HepG2 (cell line): ENCODE measurements at regions not wholly inside any gene's neighbourhood (a gene's known extent, or its start where the extent isn't known, plus 50 kb on each side); places are given as distances from the start of the nearest gene placed in this dataset.
A peak's percentile ranks its signal among the peaks of the same experiment; 100 is the strongest.

ENCODE experiments used
- AGO2 ChIP-seq: fragments of 200-400 bp; formaldehyde crosslinking; optimal IDR thresholded peaks from 2 replicates; pipeline ENCODE3; 2017; ENCODE audit warnings: mild to moderate bottlenecking, low read depth, low read length, moderate library complexity
- ATF4 ChIP-seq, 2 experiments: fragments of 450-650 bp in 1 of 2; sonication (generic) in 1 of 2; formaldehyde crosslinking; IDR thresholded peaks; 2 replicates each; pipeline versions ENCODE4 v1.5.0 to v1.8.0; 2020 to 2022; ENCODE audit warnings: mild to moderate bottlenecking in 1 of 2, missing genetic modification reagents in 1 of 2
- ATF5 ChIP-seq: sonication (generic); formaldehyde crosslinking; IDR thresholded peaks from 2 replicates; pipeline ENCODE4 v1.4.0; 2020; ENCODE audit warnings: mild to moderate bottlenecking, low read depth, missing genetic modification reagents
- ELF3 ChIP-seq: IDR thresholded peaks from 2 replicates; pipeline ENCODE4 v1.6.1; 2016; ENCODE audit warnings: missing genetic modification reagents, missing compliant biosample characterization
- FUBP1 ChIP-seq: sonication (generic); formaldehyde crosslinking; IDR thresholded peaks from 2 replicates; pipeline ENCODE4 v1.5.1; 2020; ENCODE audit warnings: missing genetic modification reagents, mild to moderate bottlenecking, borderline replicate concordance
- POLR2AphosphoS5 ChIP-seq: IDR thresholded peaks from 2 replicates; pipeline ENCODE4 v1.6.1; 2012; ENCODE audit warnings: low read depth, low read length
- SAP130 ChIP-seq: IDR thresholded peaks from 2 replicates; pipeline ENCODE4 v1.6.1; 2016; ENCODE audit warnings: low read depth
- SKI ChIP-seq: fragments of 450-650 bp; IDR thresholded peaks from one replicate; pipeline ENCODE4 v1.6.1; 2018; ENCODE audit warnings: mild to moderate bottlenecking; ENCODE audit not compliant: partially characterized antibody
- SRY ChIP-seq: sonication (generic); formaldehyde crosslinking; IDR thresholded peaks from 2 replicates; pipeline ENCODE4 v1.8.0; 2022; ENCODE audit warnings: mild to moderate bottlenecking, missing genetic modification reagents
- ZNF121 ChIP-seq: sonication (generic); formaldehyde crosslinking; IDR thresholded peaks from 2 replicates; pipeline ENCODE4 v1.5.0; 2020; ENCODE audit warnings: mild to moderate bottlenecking, missing genetic modification reagents
- ZNF124 ChIP-seq: sonication (generic); formaldehyde crosslinking; IDR thresholded peaks from 2 replicates; pipeline ENCODE4 v1.4.0; 2020; ENCODE audit warnings: missing genetic modification reagents
- ZNF205 ChIP-seq: IDR thresholded peaks from 2 replicates; pipeline ENCODE4 v1.6.1; 2018; ENCODE audit warnings: missing biosample characterization, missing genetic modification reagents
- ZNF232 ChIP-seq: sonication (generic); formaldehyde crosslinking; IDR thresholded peaks from 2 replicates; pipeline ENCODE4 v1.4.0; 2020; ENCODE audit warnings: missing genetic modification reagents, borderline replicate concordance
- ZNF503 ChIP-seq: sonication (generic); formaldehyde crosslinking; IDR thresholded peaks from 2 replicates; pipeline ENCODE4 v1.4.0; 2020; ENCODE audit warnings: missing genetic modification reagents
- ZNF510 ChIP-seq: sonication (generic); formaldehyde crosslinking; IDR thresholded peaks from 2 replicates; pipeline ENCODE4 v1.4.0; 2020; ENCODE audit warnings: low read depth, mild to moderate bottlenecking, missing genetic modification reagents
- ZNF570 ChIP-seq: sonication (generic); formaldehyde crosslinking; IDR thresholded peaks from 2 replicates; pipeline ENCODE4 v1.4.0; 2020; ENCODE audit warnings: mild to moderate bottlenecking, missing genetic modification reagents, borderline replicate concordance
- ZNF740 ChIP-seq: sonication (generic); formaldehyde crosslinking; IDR thresholded peaks from 2 replicates; pipeline ENCODE4 v1.4.0; 2020; ENCODE audit warnings: missing genetic modification reagents
- ZNF75D ChIP-seq: sonication (generic); formaldehyde crosslinking; IDR thresholded peaks from 2 replicates; pipeline ENCODE4 v1.8.1; 2023; ENCODE audit warnings: missing genetic modification reagents, mild to moderate bottlenecking, borderline replicate concordance
- ZNF772 ChIP-seq: sonication (generic); formaldehyde crosslinking; IDR thresholded peaks from 2 replicates; pipeline ENCODE4 v1.5.0; 2020; ENCODE audit warnings: mild to moderate bottlenecking, missing genetic modification reagents
- ZNF777 ChIP-seq: sonication (generic); formaldehyde crosslinking; IDR thresholded peaks from 2 replicates; pipeline ENCODE4 v1.4.0; 2020; ENCODE audit warnings: missing genetic modification reagents
- ZNF784 ChIP-seq: sonication (generic); formaldehyde crosslinking; IDR thresholded peaks from 2 replicates; pipeline ENCODE4 v1.5.1; 2020; ENCODE audit warnings: missing genetic modification reagents, mild to moderate bottlenecking, borderline replicate concordance
- ZNF83 ChIP-seq: sonication (generic); formaldehyde crosslinking; IDR thresholded peaks from 2 replicates; pipeline ENCODE4 v1.4.0; 2020; ENCODE audit warnings: missing genetic modification reagents, mild to moderate bottlenecking, borderline replicate concordance
- ZSCAN9 ChIP-seq: IDR thresholded peaks from 2 replicates; pipeline ENCODE4 v1.6.1; 2016; ENCODE audit warnings: borderline replicate concordance

GRCh38 chr6:26215585-26216358 lies 128.5 kb downstream of the HFE start (continued):
- 0 out of 2 replicates have a peak, but pooled peaks have one; percentile 20 for TF ChIP-seq ZNF75D (CRISPR knock-in tag)
- 0 out of 2 replicates have a peak, but pooled peaks have one; percentile 27 for TF ChIP-seq ZNF772 (CRISPR knock-in tag)
- 0 out of 2 replicates have a peak, but pooled peaks have one; percentile 58 for TF ChIP-seq ZNF570
- TF ChIP-seq ZNF777, result 0 out of 2 replicates have a peak, but pooled peaks have one; percentile 16
- peak; percentile 37 for TF ChIP-seq SAP130
- no peak for TF ChIP-seq FUBP1 (CRISPR knock-in tag)
- 0 out of 2 replicates have a peak, but pooled peaks have one; percentile 7 for TF ChIP-seq ZNF784
- no peak for TF ChIP-seq SRY
- peak; percentile 41; the same call in 1 of the 2 replicates for TF ChIP-seq ZNF740
- no peak; the same call in 1 of the 2 replicates for TF ChIP-seq ZNF205
- no peak for TF ChIP-seq ZNF121 (CRISPR knock-in tag)
- TF ChIP-seq ZNF510 (CRISPR knock-in tag), result peak; percentile 20; the same call in 1 of the 2 replicates
- TF ChIP-seq ATF5 (CRISPR knock-in tag), result peak; percentile 19; the same call in 1 of the 2 replicates
- TF ChIP-seq POLR2AphosphoS5, result no peak; the same call in 1 of the 2 replicates
- TF ChIP-seq ZNF232 (CRISPR knock-in tag), result 0 out of 2 replicates have a peak, but pooled peaks have one; percentile 50
- 0 out of 2 replicates have a peak, but pooled peaks have one; percentile 50 for TF ChIP-seq ZNF124
- no peak for TF ChIP-seq ATF4 (CRISPR knock-in tag; IDR thresholded peaks at IDR 0.05)
- TF ChIP-seq AGO2, result peak; percentile 59
- TF ChIP-seq ELF3 (CRISPR knock-in tag), result 0 out of 2 replicates have a peak, but pooled peaks have one; percentile 15
- TF ChIP-seq ZNF83, result no peak
- TF ChIP-seq ZNF503 (CRISPR knock-in tag), result peak; percentile 29; the same call in 1 of the 2 replicates
- TF ChIP-seq SKI, result no peak
- TF ChIP-seq ZSCAN9 (CRISPR knock-in tag), result peak; percentile 25; the same call in 1 of the 2 replicates
